CD4-positive, CD25-positive, alpha-beta regulatory T cell (primary cell): ENCODE measurements at regions not wholly inside any gene's neighbourhood (a gene's known extent, or its start where the extent isn't known, plus 50 kb on each side); places are given as distances from the start of the nearest gene placed in this dataset.

Experiments used
- ATAC-seq, 2 donors: fragments of 150-1000 bp; cut with Tn5 transposase; one replicate each; pipeline ENCODE4 v1.10.0; 2021; ENCODE audit warnings: low read depth in 2 of 2, moderate number of reproducible peaks in 2 of 2, moderate library complexity in 1 of 2
- DNase-seq, 3 donors: peaks; one replicate each; pipeline versions ENCODE4 v3.0.0 to v3.0.0-alpha.2; 2012 to 2022; ENCODE audit warnings: mixed read lengths in 1 of 3
- H3K27ac ChIP-seq: one replicate; pipeline ENCODE4 v1.7.0; 2013; ENCODE audit warnings: mild to moderate bottlenecking, low read length; ENCODE audit not compliant: insufficient read depth, poor library complexity, severe bottlenecking
- H3K27me3 ChIP-seq: one replicate; pipeline ENCODE4 v1.7.0; 2013; ENCODE audit warnings: low read length; ENCODE audit not compliant: control insufficient read depth, insufficient read depth
- H3K36me3 ChIP-seq: one replicate; pipeline ENCODE4 v1.7.0; 2013; ENCODE audit warnings: mild to moderate bottlenecking, low read length, moderate library complexity; ENCODE audit not compliant: control insufficient read depth, insufficient read depth
- H3K4me1 ChIP-seq: 2 replicates; pipeline ENCODE4 v1.7.0; 2013; ENCODE audit warnings: mild to moderate bottlenecking, low read length; ENCODE audit not compliant: insufficient read depth, control insufficient read depth, poor library complexity, severe bottlenecking
- H3K4me3 ChIP-seq: one replicate; pipeline ENCODE4 v1.7.0; 2013; ENCODE audit warnings: low read depth, mild to moderate bottlenecking, low read length, moderate library complexity
- H3K9me3 ChIP-seq, 2 experiments: 1 replicate in 1 of 2; 2 replicates in 1 of 2; pipeline ENCODE4 v1.7.0; 2013; ENCODE audit warnings: low read length in 2 of 2, mild to moderate bottlenecking in 1 of 2, moderate library complexity in 1 of 2; ENCODE audit not compliant: control insufficient read depth in 2 of 2
- H3K27ac Mint-ChIP-seq, 3 donors: one replicate each; pipeline ENCODE4 v1.8.0; 2020 to 2022; ENCODE audit warnings: mild to moderate bottlenecking in 3 of 3, mixed read lengths in 3 of 3, moderate library complexity in 2 of 3
- H3K27me3 Mint-ChIP-seq: one replicate; pipeline ENCODE4 v1.8.0; 2022; ENCODE audit warnings: mild to moderate bottlenecking, mixed read lengths
- H3K36me3 Mint-ChIP-seq: one replicate; pipeline ENCODE4 v1.8.0; 2020; ENCODE audit warnings: mixed read lengths
- H3K4me1 Mint-ChIP-seq, 4 donors: one replicate each; pipeline ENCODE4 v1.8.0; 2020 to 2022; ENCODE audit warnings: mixed read lengths in 4 of 4, mild to moderate bottlenecking in 1 of 4
- H3K4me3 Mint-ChIP-seq, 4 donors: one replicate each; pipeline ENCODE4 v1.8.0; 2020 to 2022; ENCODE audit warnings: mild to moderate bottlenecking in 4 of 4, mixed read lengths in 4 of 4, moderate library complexity in 3 of 4
- H3K9me3 Mint-ChIP-seq, 7 donors: one replicate each; pipeline ENCODE4 v1.8.0; 2020 to 2022; ENCODE audit warnings: mixed read lengths in 7 of 7, mild to moderate bottlenecking in 3 of 7, moderate library complexity in 2 of 7

DNA sequence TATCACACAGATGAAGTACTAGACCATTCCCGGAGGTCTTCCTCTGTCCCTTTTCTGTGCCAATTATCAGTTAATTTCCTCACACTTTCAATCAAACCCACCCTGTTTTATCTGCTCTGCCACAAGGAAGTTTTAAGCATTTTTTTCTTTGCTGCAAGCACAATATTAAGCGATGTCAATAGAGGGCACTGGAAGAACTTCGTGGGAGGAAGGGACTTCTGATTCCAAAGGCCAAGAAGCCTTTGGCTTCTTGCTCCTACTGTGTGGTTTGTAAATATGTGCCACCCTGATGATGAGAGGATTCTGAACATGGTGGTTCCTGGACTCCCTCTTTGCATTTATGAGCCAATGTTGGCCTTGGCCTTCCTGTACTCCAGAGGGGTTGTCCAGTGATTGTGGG lies 1712.5 kb upstream of the C9orf72 start:
- ATAC-seq: no peak
- Histone ChIP-seq H3K4me3 (no peak overlapping the region), H3K27ac (no peak overlapping the region), H3K36me3 (no peaks in the 10 kb centered on the region), H3K4me1 (no peaks in the 10 kb centered on the region), H3K27me3 (no peaks in the 10 kb centered on the region), H3K9me3 (no peaks in the 10 kb centered on the region)
- no peak for DNase-seq
- H3K4me3 Mint-ChIP-seq: no peak overlapping the region
- H3K27me3 Mint-ChIP-seq: no peaks in the 10 kb centered on the region
- H3K27ac Mint-ChIP-seq: no peak overlapping the region
- no peaks in the 10 kb centered on the region for H3K4me1 Mint-ChIP-seq
- H3K36me3 Mint-ChIP-seq: no peaks in the 10 kb centered on the region
- H3K9me3 Mint-ChIP-seq: peaks cover 0 to 16% (median 3%) of the 10 kb centered on the region in 7 donors

DNA sequence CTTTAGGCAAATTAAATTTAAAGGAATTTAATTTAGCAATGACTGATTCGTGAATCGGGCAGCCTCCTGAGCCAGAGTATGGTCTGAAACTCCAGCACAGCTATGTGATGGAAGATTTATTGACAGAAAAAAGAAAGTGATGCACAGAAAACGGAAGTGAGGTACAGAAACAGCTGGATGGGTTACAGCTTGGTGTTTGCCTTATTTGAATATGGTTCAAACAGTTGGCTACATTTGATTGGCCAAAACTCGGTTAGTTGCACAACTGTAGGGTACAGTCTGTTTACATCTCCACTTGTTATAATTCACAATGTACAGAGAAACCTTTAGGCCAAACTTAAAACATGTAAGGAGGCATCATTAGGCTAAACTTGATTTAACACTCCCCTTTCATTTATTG lies 1716.1 kb upstream of the C9orf72 start:
- H3K27me3 Mint-ChIP-seq: no peaks in the 10 kb centered on the region
- no peak overlapping the region for H3K4me3 Mint-ChIP-seq
- ATAC-seq (no peak), DNase-seq (no peak)
- Histone ChIP-seq H3K9me3 (peaks cover 0 to 5% of the 10 kb centered on the region in 2 experiments), H3K4me1 (no peaks in the 10 kb centered on the region), H3K27ac (no peak overlapping the region), H3K36me3 (no peaks in the 10 kb centered on the region), H3K27me3 (no peaks in the 10 kb centered on the region), H3K4me3 (no peak overlapping the region)
- H3K9me3 Mint-ChIP-seq: peaks cover 3 to 16% (median 4%) of the 10 kb centered on the region in 7 donors
- H3K4me1 Mint-ChIP-seq: no peaks in the 10 kb centered on the region
- H3K27ac Mint-ChIP-seq: no peak overlapping the region
- H3K36me3 Mint-ChIP-seq: no peaks in the 10 kb centered on the region

DNA sequence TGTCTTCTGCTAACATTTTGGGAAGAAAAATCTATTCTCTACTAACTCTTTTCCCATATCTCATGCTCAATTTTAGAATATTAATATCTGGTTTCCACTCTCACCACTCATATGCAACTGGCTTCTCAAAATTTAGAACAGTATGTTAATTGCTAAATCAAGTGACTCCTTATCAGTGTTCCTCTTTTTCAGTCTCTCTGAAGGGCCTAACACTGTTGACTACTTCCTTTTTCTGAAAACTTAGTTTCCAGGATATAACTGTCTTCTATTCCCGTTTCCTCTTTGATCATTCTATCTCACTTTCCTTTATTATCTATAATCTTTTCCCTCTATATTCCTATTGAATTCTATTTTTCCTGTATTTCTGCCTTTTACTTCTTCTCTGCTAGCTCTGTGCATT lies 1717.2 kb upstream of the C9orf72 start:
- no peaks in the 10 kb centered on the region for H3K27me3 ChIP-seq
- Mint-ChIP-seq H3K4me1 (no peaks in the 10 kb centered on the region), H3K27ac (no peak overlapping the region), H3K9me3 (peaks cover 3 to 16% (median 4%) of the 10 kb centered on the region in 7 donors), H3K27me3 (no peaks in the 10 kb centered on the region), H3K36me3 (no peaks in the 10 kb centered on the region), H3K4me3 (no peak overlapping the region)
- no peak overlapping the region for H3K4me3 ChIP-seq
- DNase-seq: no peak
- no peak overlapping the region for H3K27ac ChIP-seq
- H3K9me3 ChIP-seq: peaks cover 0 to 5% of the 10 kb centered on the region in 2 experiments
- H3K4me1 ChIP-seq: no peaks in the 10 kb centered on the region
- no peak for ATAC-seq
- H3K36me3 ChIP-seq: no peaks in the 10 kb centered on the region

GRCh38 chr9:29297592-29297991 lies 1724.3 kb upstream of the C9orf72 start:
- H3K27ac Mint-ChIP-seq: no peak overlapping the region
- DNase-seq (no peak), ATAC-seq (no peak)
- H3K36me3 Mint-ChIP-seq: no peaks in the 10 kb centered on the region
- Histone ChIP-seq H3K27me3 (no peaks in the 10 kb centered on the region), H3K4me3 (no peak overlapping the region), H3K27ac (no peak overlapping the region), H3K9me3 (peaks cover 0 to 3% of the 10 kb centered on the region in 2 experiments), H3K36me3 (no peaks in the 10 kb centered on the region), H3K4me1 (no peaks in the 10 kb centered on the region)
- no peaks in the 10 kb centered on the region for H3K4me1 Mint-ChIP-seq
- no peak overlapping the region for H3K4me3 Mint-ChIP-seq
- H3K27me3 Mint-ChIP-seq: no peaks in the 10 kb centered on the region
- peaks cover 3 to 16% (median 5%) of the 10 kb centered on the region in 7 donors for H3K9me3 Mint-ChIP-seq

DNA sequence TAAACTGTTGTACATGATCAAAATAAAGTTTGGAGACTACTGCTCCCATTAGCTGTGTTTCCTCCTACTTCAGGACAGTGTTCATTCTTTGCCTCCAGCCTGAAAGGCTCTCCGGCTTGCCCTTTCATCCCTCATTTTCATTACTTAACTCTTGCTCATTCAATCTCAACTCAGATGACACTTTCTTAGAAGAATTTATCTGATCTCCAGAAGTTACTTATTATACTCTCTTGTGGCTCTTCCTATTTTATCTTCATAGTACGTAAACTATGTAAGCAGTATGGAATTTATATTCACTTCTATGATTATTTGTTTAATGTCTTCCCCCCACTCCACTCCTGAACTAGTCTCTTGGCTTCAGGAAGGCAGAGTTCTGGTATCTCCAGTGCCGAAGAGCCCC lies 1737.9 kb upstream of the C9orf72 start:
- H3K4me1 Mint-ChIP-seq: no peaks in the 10 kb centered on the region
- no peaks in the 10 kb centered on the region for H3K27me3 Mint-ChIP-seq
- no peaks in the 10 kb centered on the region for H3K36me3 Mint-ChIP-seq
- H3K27ac Mint-ChIP-seq: no peak overlapping the region
- H3K9me3 Mint-ChIP-seq: peaks cover 0 to 13% (median 5%) of the 10 kb centered on the region in 7 donors
- Histone ChIP-seq H3K27me3 (no peaks in the 10 kb centered on the region), H3K4me3 (no peak overlapping the region), H3K4me1 (no peaks in the 10 kb centered on the region), H3K36me3 (no peaks in the 10 kb centered on the region), H3K9me3 (no peaks in the 10 kb centered on the region), H3K27ac (no peak overlapping the region)
- DNase-seq (no peak), ATAC-seq (no peak)
- H3K4me3 Mint-ChIP-seq: no peak overlapping the region

GRCh38 chr9:29312327-29312726 lies 1739.0 kb upstream of the C9orf72 start:
- H3K4me1 ChIP-seq: no peaks in the 10 kb centered on the region
- H3K4me3 Mint-ChIP-seq: no peak overlapping the region
- no peak for DNase-seq
- no peak overlapping the region for H3K27ac ChIP-seq
- no peak overlapping the region for H3K27ac Mint-ChIP-seq
- H3K27me3 ChIP-seq: no peaks in the 10 kb centered on the region
- H3K4me1 Mint-ChIP-seq: no peaks in the 10 kb centered on the region
- H3K9me3 Mint-ChIP-seq: peaks cover 0 to 16% (median 3%) of the 10 kb centered on the region in 7 donors
- H3K9me3 ChIP-seq: peaks cover 0 to under 1% of the 10 kb centered on the region in 2 experiments
- H3K4me3 ChIP-seq: no peak overlapping the region
- no peaks in the 10 kb centered on the region for H3K36me3 Mint-ChIP-seq
- no peak for ATAC-seq
- no peaks in the 10 kb centered on the region for H3K36me3 ChIP-seq
- no peaks in the 10 kb centered on the region for H3K27me3 Mint-ChIP-seq

GRCh38 chr9:29319736-29320513 lies 1746.6 kb upstream of the C9orf72 start:
- no peak overlapping the region for H3K4me3 Mint-ChIP-seq
- Histone ChIP-seq H3K27me3 (no peaks in the 10 kb centered on the region), H3K4me3 (no peak overlapping the region), H3K4me1 (no peaks in the 10 kb centered on the region), H3K9me3 (peaks cover 0 to 11% of the 10 kb centered on the region in 2 experiments), H3K36me3 (no peaks in the 10 kb centered on the region), H3K27ac (no peak overlapping the region)
- H3K9me3 Mint-ChIP-seq: peaks cover 0 to 28% (median 3%) of the 10 kb centered on the region in 7 donors
- H3K27ac Mint-ChIP-seq: no peak overlapping the region
- no peaks in the 10 kb centered on the region for H3K27me3 Mint-ChIP-seq
- no peaks in the 10 kb centered on the region for H3K4me1 Mint-ChIP-seq
- ATAC-seq: no peak
- H3K36me3 Mint-ChIP-seq: no peaks in the 10 kb centered on the region
- no peak for DNase-seq

- H3K4me1 Mint-ChIP-seq: no peaks in the 10 kb centered on the region
- no peak overlapping the region for H3K27ac Mint-ChIP-seq
- H3K9me3 Mint-ChIP-seq: peaks cover 0 to 21% (median 3%) of the 10 kb centered on the region in 7 donors
- no peaks in the 10 kb centered on the region for H3K36me3 ChIP-seq
- no peak overlapping the region for H3K27ac ChIP-seq
- no peaks in the 10 kb centered on the region for H3K4me1 ChIP-seq
- H3K27me3 ChIP-seq: no peaks in the 10 kb centered on the region
- ATAC-seq (no peak), DNase-seq (no peak)
- no peak overlapping the region for H3K4me3 Mint-ChIP-seq
- H3K27me3 Mint-ChIP-seq: no peaks in the 10 kb centered on the region
- H3K4me3 ChIP-seq: no peak overlapping the region
- H3K9me3 ChIP-seq: peaks cover 0 to 11% of the 10 kb centered on the region in 2 experiments
- no peaks in the 10 kb centered on the region for H3K36me3 Mint-ChIP-seq
Measured at GRCh38 chr9:29322240-29322639, 1749.0 kb upstream of the C9orf72 start.
